Erythroblast (primary cell): ENCODE measurements at regions not wholly inside any gene's neighbourhood (a gene's known extent, or its start where the extent isn't known, plus 50 kb on each side); places are given as distances from the start of the nearest gene placed in this dataset.

Source experiments
- GATA1 ChIP-seq: IDR thresholded peaks from 2 replicates; pipeline ENCODE4 v1.6.1; 2011; ENCODE audit warnings: low read depth, mild to moderate bottlenecking, control low read depth, low read length, moderate library complexity
- POLR2A ChIP-seq: IDR thresholded peaks from 2 replicates; pipeline ENCODE4 v1.6.1; 2011; ENCODE audit warnings: mild to moderate bottlenecking, low read length

DNA sequence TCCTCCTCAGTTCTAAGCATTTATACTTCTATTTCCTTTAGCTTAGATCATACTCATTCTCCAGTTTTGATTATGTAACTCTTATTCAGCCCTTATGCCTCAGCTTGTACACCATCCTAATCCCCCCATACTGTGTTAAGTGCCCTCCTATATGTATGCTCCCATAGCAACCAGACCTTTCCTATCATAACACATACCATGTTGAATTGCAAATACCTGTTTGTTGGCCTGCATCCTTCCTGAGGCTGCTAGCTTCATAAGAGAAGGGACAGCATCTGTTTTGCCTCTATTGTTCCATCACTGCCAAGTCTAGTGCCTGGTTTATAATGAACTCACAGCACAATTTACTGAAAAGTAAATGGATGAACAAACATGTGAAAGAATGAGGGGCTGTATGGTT is 443.7 kb downstream of the CENPC start:
- TF ChIP-seq POLR2A (no peak), GATA1 (no peak)
